ENCODE measurements at regions not wholly inside any gene's neighbourhood (a gene's known extent, or its start where the extent isn't known, plus 50 kb on each side); places are given as distances from the start of the nearest gene placed in this dataset.

DNA sequence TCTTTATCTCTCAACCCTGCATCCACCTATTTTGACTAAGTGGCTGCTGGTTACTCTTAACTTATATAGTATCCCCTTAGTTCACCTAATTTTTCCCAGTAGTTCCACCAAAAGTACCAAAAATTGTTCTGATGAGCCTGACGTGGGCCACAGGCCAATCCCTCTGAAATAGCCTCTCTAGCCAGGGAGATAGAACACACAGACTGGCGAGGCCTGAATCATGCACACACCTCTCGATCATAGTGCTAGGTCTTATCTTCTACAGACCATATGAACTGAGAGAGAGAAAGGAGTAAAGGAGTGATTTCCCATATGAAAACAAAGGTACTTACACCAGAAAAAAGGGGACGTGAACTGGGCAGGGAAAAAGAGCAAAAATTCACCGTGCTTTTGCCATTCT is 72.5 kb upstream of the ADAMTS9 start:
- no peaks in the 10 kb centered on the region for H3K4me1 ChIP-seq (replicated peaks)
- H3K9me3 ChIP-seq, result no peaks in the 10 kb centered on the region
- intact Hi-C loops (cut with DNase I), result no loop called here
- DNase-seq (ENCODE audit: low spot score), result no peak
- H3K36me3 ChIP-seq, result no peaks in the 10 kb centered on the region
- WGBS, result 82% methylated on average over 5 of the region's 5 CpGs
- peak overlapping the region in 1 of 2 donors; percentile 14 for H3K27ac ChIP-seq
- TF ChIP-seq POLR2A (IDR thresholded peaks at IDR 0.05) (no peak), POLR2AphosphoS5 (IDR thresholded peaks at IDR 0.05) (no peak)
- TF ChIP-seq, protein P1, sequence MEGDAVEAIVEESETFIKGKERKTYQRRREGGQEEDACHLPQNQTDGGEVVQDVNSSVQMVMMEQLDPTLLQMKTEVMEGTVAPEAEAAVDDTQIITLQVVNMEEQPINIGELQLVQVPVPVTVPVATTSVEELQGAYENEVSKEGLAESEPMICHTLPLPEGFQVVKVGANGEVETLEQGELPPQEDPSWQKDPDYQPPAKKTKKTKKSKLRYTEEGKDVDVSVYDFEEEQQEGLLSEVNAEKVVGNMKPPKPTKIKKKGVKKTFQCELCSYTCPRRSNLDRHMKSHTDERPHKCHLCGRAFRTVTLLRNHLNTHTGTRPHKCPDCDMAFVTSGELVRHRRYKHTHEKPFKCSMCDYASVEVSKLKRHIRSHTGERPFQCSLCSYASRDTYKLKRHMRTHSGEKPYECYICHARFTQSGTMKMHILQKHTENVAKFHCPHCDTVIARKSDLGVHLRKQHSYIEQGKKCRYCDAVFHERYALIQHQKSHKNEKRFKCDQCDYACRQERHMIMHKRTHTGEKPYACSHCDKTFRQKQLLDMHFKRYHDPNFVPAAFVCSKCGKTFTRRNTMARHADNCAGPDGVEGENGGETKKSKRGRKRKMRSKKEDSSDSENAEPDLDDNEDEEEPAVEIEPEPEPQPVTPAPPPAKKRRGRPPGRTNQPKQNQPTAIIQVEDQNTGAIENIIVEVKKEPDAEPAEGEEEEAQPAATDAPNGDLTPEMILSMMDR (IDR thresholded peaks at IDR 0.05), result no peak
- H3K4me3 ChIP-seq, result no peak overlapping the region
- no peaks in the 10 kb centered on the region for H3K27me3 ChIP-seq (replicated peaks; ENCODE audit: insufficient read depth)

DNA sequence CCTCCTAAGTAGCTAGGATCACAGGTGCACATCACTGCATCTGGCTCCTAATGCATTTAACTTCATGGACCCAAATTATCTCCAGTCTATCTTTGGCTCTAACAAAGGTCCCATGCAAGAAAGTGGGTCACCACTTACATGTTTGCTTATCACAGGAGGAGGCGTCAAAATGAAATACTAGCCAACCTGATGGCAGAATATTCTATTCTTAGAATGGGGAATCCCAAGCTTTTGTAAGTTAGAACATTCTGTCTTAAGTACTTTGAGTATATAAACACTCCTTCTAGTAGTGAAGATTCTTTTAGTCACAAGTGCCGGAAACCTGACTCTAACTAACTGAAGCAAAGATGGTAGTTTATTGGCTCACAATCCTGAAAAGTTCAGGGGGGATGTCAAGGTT is 72.0 kb upstream of the ADAMTS9 start:
- Histone ChIP-seq H3K36me3 (no peaks in the 10 kb centered on the region), H3K27me3 (replicated peaks; ENCODE audit: insufficient read depth) (no peaks in the 10 kb centered on the region), H3K4me3 (no peak overlapping the region), H3K9me3 (no peaks in the 10 kb centered on the region), H3K4me1 (replicated peaks) (no peaks in the 10 kb centered on the region), H3K27ac (peak overlapping the region in 1 of 2 donors; percentile 14)
- intact Hi-C loops (cut with DNase I), result no loop called here
- WGBS, result 69% methylated on average over 2 of the region's 2 CpGs
- DNase-seq (ENCODE audit: low spot score), result no peak
- TF ChIP-seq, protein P1 (IDR thresholded peaks at IDR 0.05), result no peak
- TF ChIP-seq POLR2A (IDR thresholded peaks at IDR 0.05) (no peak), POLR2AphosphoS5 (IDR thresholded peaks at IDR 0.05) (peak; percentile 34)

DNA sequence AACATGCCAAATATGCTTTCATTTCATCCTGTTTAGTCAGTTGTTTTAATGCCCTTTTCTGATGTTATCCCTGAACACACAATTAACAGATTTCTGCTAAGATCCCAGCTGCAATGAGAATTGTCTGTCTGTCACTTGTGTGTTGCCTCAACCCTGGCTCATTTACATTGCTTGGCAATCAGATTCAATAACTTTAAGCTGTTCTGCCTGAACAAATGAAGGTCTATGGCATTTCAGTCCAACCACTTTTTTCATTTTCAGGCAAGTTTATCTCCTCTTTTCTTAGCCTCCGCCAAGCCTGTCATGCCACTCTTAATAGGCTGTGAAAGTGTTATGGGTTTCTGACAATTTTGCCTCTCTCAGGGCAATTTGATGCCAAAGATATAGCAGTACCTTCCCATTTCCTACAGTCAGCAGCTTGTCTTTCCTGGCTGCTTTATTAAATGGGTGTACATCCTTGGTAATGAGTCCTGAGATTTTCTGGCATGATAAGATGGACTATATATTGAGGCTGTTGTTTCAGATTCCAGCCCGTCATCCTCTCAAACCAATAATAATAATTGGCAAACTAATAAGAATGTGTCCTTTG is 68.7 kb upstream of the ADAMTS9 start:
- Histone ChIP-seq H3K9me3 (no peaks in the 10 kb centered on the region), H3K4me1 (replicated peaks) (no peaks in the 10 kb centered on the region), H3K4me3 (no peak overlapping the region), H3K36me3 (no peaks in the 10 kb centered on the region), H3K27ac (peak overlapping the region in 1 of 2 donors; percentile 28), H3K27me3 (replicated peaks; ENCODE audit: insufficient read depth) (no peaks in the 10 kb centered on the region)
- no peak for DNase-seq (ENCODE audit: low spot score)
- intact Hi-C loops (cut with DNase I), result no loop called here
- TF ChIP-seq POLR2A (IDR thresholded peaks at IDR 0.05), result no peak
- TF ChIP-seq POLR2AphosphoS5 (IDR thresholded peaks at IDR 0.05), result no peak
- TF ChIP-seq, protein P1 (IDR thresholded peaks at IDR 0.05), result no peak
- WGBS, result 20% methylated on average over 2 of the region's 2 CpGs

DNA sequence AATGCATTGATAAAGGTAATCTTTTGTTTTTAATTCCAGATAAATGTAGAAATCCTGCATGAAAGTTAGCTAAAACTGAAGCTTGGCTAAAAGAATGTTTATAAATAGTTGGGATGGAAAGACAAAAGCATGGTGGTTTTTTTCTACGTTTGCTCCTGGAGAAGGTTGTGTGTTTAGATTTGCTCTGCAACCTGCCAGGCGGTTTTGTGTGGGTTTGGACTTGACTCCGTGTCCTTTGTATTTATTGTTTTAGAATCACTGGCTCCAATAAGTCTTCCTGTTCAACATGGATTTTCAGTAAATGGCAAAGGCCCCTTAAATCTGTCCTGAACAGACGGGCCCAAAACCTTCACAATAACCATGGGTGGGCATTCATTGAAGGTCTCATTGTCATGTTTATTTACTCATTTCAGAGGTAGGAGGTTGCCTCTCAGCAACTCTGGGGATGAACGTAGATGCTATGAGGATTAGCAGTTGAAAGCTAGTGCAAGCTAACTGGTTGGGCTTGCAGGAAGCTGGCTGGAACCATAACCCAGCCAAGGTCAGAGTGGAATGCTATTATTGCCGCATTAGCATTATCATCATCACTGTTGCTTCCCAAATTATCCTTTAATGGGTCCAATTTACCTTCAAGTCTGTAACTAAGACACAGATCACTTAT is 60.6 kb upstream of the ADAMTS9 start:
- Histone ChIP-seq H3K27me3 (replicated peaks; ENCODE audit: insufficient read depth) (no peaks in the 10 kb centered on the region), H3K4me1 (replicated peaks) (no peaks in the 10 kb centered on the region), H3K36me3 (no peaks in the 10 kb centered on the region), H3K9me3 (no peaks in the 10 kb centered on the region), H3K27ac (no peak overlapping the region), H3K4me3 (no peak overlapping the region)
- 17% methylated on average over 6 of the region's 6 CpGs for WGBS
- no peak for TF ChIP-seq POLR2AphosphoS5 (IDR thresholded peaks at IDR 0.05)
- TF ChIP-seq POLR2A (IDR thresholded peaks at IDR 0.05), result no peak
- no peak for DNase-seq (ENCODE audit: low spot score)
- intact Hi-C loops (cut with DNase I), result no loop called here

DNA sequence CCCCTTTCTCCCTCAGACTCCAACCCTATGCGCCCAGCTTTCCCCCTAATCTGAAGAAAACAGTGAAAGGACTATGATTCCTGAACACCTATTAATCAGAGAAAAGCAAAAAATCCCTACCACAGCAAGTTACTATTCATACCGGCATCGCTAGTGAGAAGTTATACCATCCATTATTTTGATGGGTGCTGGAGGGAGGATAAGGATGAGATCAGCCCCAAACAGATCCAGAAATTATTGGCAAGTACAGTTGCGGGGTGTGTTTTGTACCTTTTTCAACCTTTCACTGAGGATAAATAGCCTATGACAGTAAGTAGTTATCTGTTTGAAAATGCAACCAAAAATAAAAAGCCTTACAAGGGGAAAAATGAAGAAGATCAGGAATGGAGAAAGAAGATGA is 59.9 kb upstream of the ADAMTS9 start:
- Histone ChIP-seq H3K27me3 (replicated peaks; ENCODE audit: insufficient read depth) (no peaks in the 10 kb centered on the region), H3K4me1 (replicated peaks) (no peaks in the 10 kb centered on the region), H3K4me3 (no peak overlapping the region), H3K27ac (no peak overlapping the region), H3K36me3 (no peaks in the 10 kb centered on the region), H3K9me3 (no peaks in the 10 kb centered on the region)
- 43% methylated on average over 4 of the region's 4 CpGs for WGBS
- DNase-seq (ENCODE audit: low spot score), result no peak
- TF ChIP-seq POLR2AphosphoS5 (IDR thresholded peaks at IDR 0.05), result no peak
- TF ChIP-seq, protein P1 (IDR thresholded peaks at IDR 0.05), result no peak
- no peak for TF ChIP-seq POLR2A (IDR thresholded peaks at IDR 0.05)
- intact Hi-C loops (cut with DNase I), result no loop called here
